ENCODE measurements at regions not wholly inside any gene's neighbourhood (a gene's known extent, or its start where the extent isn't known, plus 50 kb on each side); places are given as distances from the start of the nearest gene placed in this dataset.
"Not testable (repeated sequence)": the region's sequence is repeated elsewhere in the genome, so short reads cannot be mapped to it uniquely, and the experiment has no call there.

DNA sequence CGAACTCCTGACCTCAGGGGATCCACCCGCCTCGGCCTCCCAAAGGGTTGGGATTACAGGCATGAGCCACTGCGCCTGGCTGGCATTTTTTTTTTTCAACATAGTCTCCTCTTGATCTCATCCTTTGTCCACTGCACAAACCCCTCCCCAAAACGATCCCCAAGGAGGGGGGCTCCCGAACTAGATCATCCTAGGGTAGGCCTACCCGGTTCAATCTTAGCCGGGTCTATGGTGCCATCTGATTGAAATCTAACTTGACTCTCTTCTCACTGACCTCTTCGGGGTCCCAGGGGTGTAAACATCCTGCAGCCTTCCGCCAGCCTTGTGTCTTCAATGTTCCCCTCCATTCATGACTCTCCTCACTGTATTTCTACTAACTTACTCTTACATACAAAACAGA is 140.5 kb upstream of the CRHR1 start:
- Histone ChIP-seq H3K4me2 (ENCODE audit: low read depth, low read length) (no peak overlapping the region), H4K20me1 (ENCODE audit: insufficient read depth, low read length) (peaks cover 4% of the 10 kb centered on the region; the same call in 1 of the 2 replicates), H3K9me3 (ENCODE audit: low read length) (no peaks in the 10 kb centered on the region), H3K79me2 (ENCODE audit: insufficient read depth, low read length) (no peaks in the 10 kb centered on the region), H2AFZ (ENCODE audit: low read length) (no peak overlapping the region), H3K4me3 (replicated peaks in 1 of 3; ENCODE audit: insufficient read depth in 1 of 3, low read depth in 2 of 3, low read length in 3 of 3) (no peak overlapping the region), H3K27me3 (ENCODE audit: control insufficient read depth in 1 of 2, insufficient read depth in 2 of 2, low read length in 2 of 2) (peaks cover 1 to 8% of the 10 kb centered on the region in 2 experiments; a peak in 2 of 5 replicates), H3K36me3 (replicated peaks in 1 of 2; ENCODE audit: control insufficient read depth in 1 of 2, insufficient read depth in 2 of 2, low read length in 2 of 2) (peaks cover 5 to 7% of the 10 kb centered on the region in 2 experiments; a peak in 3 of 5 replicates), H3K9ac (ENCODE audit: insufficient read depth, low read depth, low read length) (no peak overlapping the region), H3K27ac (ENCODE audit: extremely low read length, insufficient read depth, low read length) (no peak overlapping the region), H3K4me1 (ENCODE audit: insufficient read depth, low read length) (peaks cover 19% of the 10 kb centered on the region)
- 45% methylated on average over 10 of the region's 10 CpGs for WGBS (ENCODE audit: low lambda C conversion rate)
- no peak for TF ChIP-seq ZNF367 (CRISPR knock-in tag; IDR thresholded peaks at IDR 0.05; ENCODE audit: borderline replicate concordance)
- no peak for TF ChIP-seq NFE2 (CRISPR knock-in tag; IDR thresholded peaks at IDR 0.05)
- TF ChIP-seq HOXA7 (CRISPR knock-in tag; IDR thresholded peaks at IDR 0.05): no peak
- no peak for TF ChIP-seq ZBTB34 (CRISPR knock-in tag; IDR thresholded peaks at IDR 0.05)
- no peak for TF ChIP-seq TAF15 (IDR thresholded peaks at IDR 0.05; ENCODE audit: low read depth, low read length, poor library complexity, severe bottlenecking)
- TF ChIP-seq ZNF839 (CRISPR knock-in tag; IDR thresholded peaks at IDR 0.05; ENCODE audit: borderline replicate concordance): no peak
- no peak for TF ChIP-seq IRX3 (CRISPR knock-in tag; IDR thresholded peaks at IDR 0.05; ENCODE audit: borderline replicate concordance, low read depth)
- TF ChIP-seq, protein P1, sequence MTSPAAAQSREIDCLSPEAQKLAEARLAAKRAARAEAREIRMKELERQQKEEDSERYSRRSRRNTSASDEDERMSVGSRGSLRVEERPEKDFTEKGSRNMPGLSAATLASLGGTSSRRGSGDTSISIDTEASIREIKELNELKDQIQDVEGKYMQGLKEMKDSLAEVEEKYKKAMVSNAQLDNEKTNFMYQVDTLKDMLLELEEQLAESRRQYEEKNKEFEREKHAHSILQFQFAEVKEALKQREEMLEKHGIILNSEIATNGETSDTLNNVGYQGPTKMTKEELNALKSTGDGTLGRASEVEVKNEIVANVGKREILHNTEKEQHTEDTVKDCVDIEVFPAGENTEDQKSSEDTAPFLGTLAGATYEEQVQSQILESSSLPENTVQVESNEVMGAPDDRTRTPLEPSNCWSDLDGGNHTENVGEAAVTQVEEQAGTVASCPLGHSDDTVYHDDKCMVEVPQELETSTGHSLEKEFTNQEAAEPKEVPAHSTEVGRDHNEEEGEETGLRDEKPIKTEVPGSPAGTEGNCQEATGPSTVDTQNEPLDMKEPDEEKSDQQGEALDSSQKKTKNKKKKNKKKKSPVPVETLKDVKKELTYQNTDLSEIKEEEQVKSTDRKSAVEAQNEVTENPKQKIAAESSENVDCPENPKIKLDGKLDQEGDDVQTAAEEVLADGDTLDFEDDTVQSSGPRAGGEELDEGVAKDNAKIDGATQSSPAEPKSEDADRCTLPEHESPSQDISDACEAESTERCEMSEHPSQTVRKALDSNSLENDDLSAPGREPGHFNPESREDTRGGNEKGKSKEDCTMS (CRISPR knock-in tag; conservative IDR thresholded peaks at IDR 0.05): no peak
- CTCF ChIA-PET (ENCODE audit: low intra/inter-chr PET ratio, low total read pairs): no interaction called here
- ATAC-seq (no peak), FAIRE-seq (no peak), DNase-seq (ENCODE audit: low spot score) (no peak)
- no TSS peak for BruUV-seq (replicated peaks)
- POLR2A ChIA-PET: no interaction called here
- intact Hi-C loops (cut with micrococcal nuclease; ENCODE audit: unreplicated experiment) (no loop called here), in situ Hi-C loops (cut with HindIII; ENCODE audit: extremely low pct_ligation_motif_present, low pct_unique_long_range_greater_than_20kb) (loop anchor here (5.0 kb wide), 1 partner anchor 189 kb away; no protein-coding TSS in a partner anchor)

DNA sequence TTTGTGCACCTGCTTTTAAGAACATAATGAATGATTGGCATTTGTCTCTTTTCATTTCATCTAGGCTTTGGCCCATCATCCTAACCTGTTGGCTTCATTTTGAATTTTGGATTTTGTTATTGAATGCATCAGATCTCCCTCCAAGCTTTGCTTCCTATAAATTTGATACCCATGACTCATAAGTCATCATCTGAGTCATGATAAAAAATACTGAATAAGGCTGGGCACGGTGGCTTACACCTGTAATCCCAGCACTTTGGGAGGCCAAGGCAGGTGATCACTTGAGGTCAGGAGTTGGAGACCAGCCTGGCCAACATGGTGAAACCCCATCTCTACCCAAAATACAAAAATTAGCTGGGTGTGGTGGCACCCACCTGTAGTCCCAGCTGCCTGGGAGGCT is 139.5 kb upstream of the CRHR1 start:
- H3K36me3 ChIP-seq (replicated peaks in 1 of 2; ENCODE audit: control insufficient read depth in 1 of 2, insufficient read depth in 2 of 2, low read length in 2 of 2); H3K9me3 ChIP-seq (ENCODE audit: low read length); FAIRE-seq; H3K9ac ChIP-seq (ENCODE audit: insufficient read depth, low read depth, low read length); ATAC-seq; CTCF ChIA-PET (ENCODE audit: low intra/inter-chr PET ratio, low total read pairs); BruUV-seq (replicated peaks); H4K20me1 ChIP-seq (ENCODE audit: insufficient read depth, low read length); DNase-seq (ENCODE audit: low spot score); H3K79me2 ChIP-seq (ENCODE audit: insufficient read depth, low read length); H3K4me2 ChIP-seq (ENCODE audit: low read depth, low read length); H3K27ac ChIP-seq (ENCODE audit: extremely low read length, insufficient read depth, low read length); H2AFZ ChIP-seq (ENCODE audit: low read length); POLR2A ChIA-PET; H3K4me3 ChIP-seq (replicated peaks in 1 of 3; ENCODE audit: insufficient read depth in 1 of 3, low read depth in 2 of 3, low read length in 3 of 3): not testable (repeated sequence)
- in situ Hi-C loops (cut with HindIII; ENCODE audit: extremely low pct_ligation_motif_present, low pct_unique_long_range_greater_than_20kb): loop anchor here (5.0 kb wide), 1 partner anchor 188 kb away; no protein-coding TSS in a partner anchor
- 0% methylated on average over 1 of the region's 1 CpG for WGBS (ENCODE audit: low lambda C conversion rate)
- Histone ChIP-seq H3K27me3 (ENCODE audit: control insufficient read depth in 1 of 2, insufficient read depth in 2 of 2, low read length in 2 of 2) (peaks cover 3 to 18% of the 10 kb centered on the region in 2 experiments; a peak in 3 of 5 replicates), H3K4me1 (ENCODE audit: insufficient read depth, low read length) (peaks cover 19% of the 10 kb centered on the region)
- intact Hi-C loops (cut with micrococcal nuclease; ENCODE audit: unreplicated experiment): loop anchor here (5.0 kb wide), 1 partner anchor 208 kb away; no protein-coding TSS in a partner anchor
